ENCODE measurements at regions not wholly inside any gene's neighbourhood (a gene's known extent, or its start where the extent isn't known, plus 50 kb on each side); places are given as distances from the start of the nearest gene placed in this dataset.

DNA sequence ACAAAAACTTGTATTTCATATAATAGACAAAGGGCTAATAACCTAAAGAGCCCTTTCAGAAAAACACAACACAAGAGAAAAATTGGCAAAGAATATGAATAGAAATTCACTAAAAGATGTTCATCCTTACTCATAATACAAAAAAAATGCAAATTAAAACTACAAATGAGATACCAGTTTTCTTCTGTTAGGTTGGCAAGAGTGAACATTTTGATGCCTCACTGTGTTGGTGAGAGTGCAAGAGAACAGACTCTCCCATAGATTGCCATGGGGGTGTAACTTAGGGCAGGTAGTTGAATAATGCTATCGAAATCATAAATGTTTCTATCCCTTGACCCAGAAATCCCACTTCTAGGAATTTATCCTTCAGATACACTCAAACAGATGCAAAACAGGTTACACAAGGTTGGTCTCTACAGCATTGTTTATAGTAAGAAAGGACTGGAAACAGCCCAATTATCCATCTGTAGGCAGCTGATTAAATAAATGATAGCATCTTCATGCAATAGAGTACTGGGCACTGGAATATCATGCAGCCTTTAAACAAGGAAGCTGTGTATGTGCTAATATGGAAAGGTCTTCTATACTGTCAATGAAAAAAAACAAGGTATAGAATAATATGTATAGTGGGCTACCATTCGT is 146.3 kb downstream of the TLE3 start:
- TF ChIP-seq, protein P1, sequence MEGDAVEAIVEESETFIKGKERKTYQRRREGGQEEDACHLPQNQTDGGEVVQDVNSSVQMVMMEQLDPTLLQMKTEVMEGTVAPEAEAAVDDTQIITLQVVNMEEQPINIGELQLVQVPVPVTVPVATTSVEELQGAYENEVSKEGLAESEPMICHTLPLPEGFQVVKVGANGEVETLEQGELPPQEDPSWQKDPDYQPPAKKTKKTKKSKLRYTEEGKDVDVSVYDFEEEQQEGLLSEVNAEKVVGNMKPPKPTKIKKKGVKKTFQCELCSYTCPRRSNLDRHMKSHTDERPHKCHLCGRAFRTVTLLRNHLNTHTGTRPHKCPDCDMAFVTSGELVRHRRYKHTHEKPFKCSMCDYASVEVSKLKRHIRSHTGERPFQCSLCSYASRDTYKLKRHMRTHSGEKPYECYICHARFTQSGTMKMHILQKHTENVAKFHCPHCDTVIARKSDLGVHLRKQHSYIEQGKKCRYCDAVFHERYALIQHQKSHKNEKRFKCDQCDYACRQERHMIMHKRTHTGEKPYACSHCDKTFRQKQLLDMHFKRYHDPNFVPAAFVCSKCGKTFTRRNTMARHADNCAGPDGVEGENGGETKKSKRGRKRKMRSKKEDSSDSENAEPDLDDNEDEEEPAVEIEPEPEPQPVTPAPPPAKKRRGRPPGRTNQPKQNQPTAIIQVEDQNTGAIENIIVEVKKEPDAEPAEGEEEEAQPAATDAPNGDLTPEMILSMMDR (IDR thresholded peaks at IDR 0.05) = no peak
- TF ChIP-seq POLR2A (IDR thresholded peaks at IDR 0.05) = no peak
- TF ChIP-seq EP300 (IDR thresholded peaks at IDR 0.05) = no peak

Data from tibial nerve (tissue), 4 donors.